IMR-90 (cell line): ENCODE measurements at regions not wholly inside any gene's neighbourhood (a gene's known extent, or its start where the extent isn't known, plus 50 kb on each side); places are given as distances from the start of the nearest gene placed in this dataset.

Source experiments
- ATAC-seq: fragments of 200-7000 bp; cut with Tn5 transposase; 2 replicates; pipeline ENCODE4 v1.9.1; 2020; ENCODE audit warnings: low read depth, mild to moderate bottlenecking, moderate library complexity
- BruUV-seq: library from RNA; stranded (reverse); fragments of 400-500 nt; replicated peaks from 2 replicates; lab custom pipeline; 2021; lab: Mats Ljungman, UMichigan
- CTCF ChIA-PET: fragments of 300-600 bp; formaldehyde crosslinking; extraction: SDS; loops from one replicate; lab custom pipeline; 2021; ENCODE audit warnings: antibody characterized with exemption; lab: Yijun Ruan, JAX
- POLR2A ChIA-PET: fragments of 300-600 bp; sonication (Branson Sonifier 250); formaldehyde crosslinking; loops from one replicate; lab custom pipeline; 2022; ENCODE audit warnings: antibody characterized with exemption; ENCODE audit not compliant: unreplicated experiment; lab: Charles Lee
- DNase-seq: peaks from one replicate; pipeline ENCODE4 v3.0.0; 2013
- H2AFZ ChIP-seq: replicated peaks from 2 replicates; pipeline ENCODE3; 2013; ENCODE audit warnings: low read length, mild to moderate bottlenecking; ENCODE audit not compliant: poor library complexity
- H2AK5ac ChIP-seq: 2 replicates; pipeline ENCODE4 v1.6.1; 2013; ENCODE audit warnings: low read depth, low read length, inconsistent platforms
- H2AK9ac ChIP-seq: replicated peaks from 2 replicates; pipeline ENCODE3; 2013; ENCODE audit warnings: mild to moderate bottlenecking, low read depth, low read length, moderate library complexity; ENCODE audit not compliant: poor library complexity
- H2BK120ac ChIP-seq: 2 replicates; pipeline ENCODE4 v1.6.1; 2013; ENCODE audit warnings: low read depth, low read length, inconsistent platforms
- H2BK15ac ChIP-seq: 3 replicates; pipeline ENCODE4 v1.6.1; 2013; ENCODE audit warnings: low read depth, low read length, inconsistent platforms
- H2BK20ac ChIP-seq: 2 replicates; pipeline ENCODE4 v1.6.1; 2013; ENCODE audit warnings: low read depth, mild to moderate bottlenecking, inconsistent platforms, low read length, moderate library complexity
- H2BK5ac ChIP-seq: 2 replicates; pipeline ENCODE4 v1.6.1; 2013; ENCODE audit warnings: mild to moderate bottlenecking, low read depth, low read length, inconsistent platforms; ENCODE audit not compliant: poor library complexity, severe bottlenecking
- H3K14ac ChIP-seq: replicated peaks from 2 replicates; pipeline ENCODE4 v1.6.1; 2013; ENCODE audit warnings: low read depth, low read length, inconsistent platforms
- H3K18ac ChIP-seq: 2 replicates; pipeline ENCODE4 v1.6.1; 2013; ENCODE audit warnings: low read depth, low read length, control low read depth
- H3K23ac ChIP-seq: 2 replicates; pipeline ENCODE4 v1.6.1; 2013; ENCODE audit warnings: low read depth, low read length, inconsistent platforms
- H3K27ac ChIP-seq: 2 replicates; pipeline ENCODE4 v1.5.1; 2013; ENCODE audit warnings: mild to moderate bottlenecking, control low read depth, low read length; ENCODE audit not compliant: insufficient read depth
- H3K27me3 ChIP-seq: 2 replicates; pipeline ENCODE4 v1.6.1; 2013; ENCODE audit warnings: low read length; ENCODE audit not compliant: control insufficient read depth, insufficient read depth
- H3K36me3 ChIP-seq: 2 replicates; pipeline ENCODE4 v1.6.1; 2013; ENCODE audit warnings: low read length, mixed read lengths; ENCODE audit not compliant: control insufficient read depth, insufficient read depth
- H3K4ac ChIP-seq: 2 replicates; pipeline ENCODE4 v1.6.1; 2013; ENCODE audit warnings: low read depth, low read length, inconsistent platforms
- H3K4me1 ChIP-seq: 2 replicates; pipeline ENCODE4 v1.6.1; 2013; ENCODE audit warnings: low read length, mixed read lengths; ENCODE audit not compliant: control insufficient read depth, insufficient read depth
- H3K4me2 ChIP-seq: 2 replicates; pipeline ENCODE4 v1.6.1; 2013; ENCODE audit warnings: low read depth, mild to moderate bottlenecking, control low read depth, low read length, moderate library complexity
- H3K4me3 ChIP-seq: 2 replicates; pipeline ENCODE4 v1.5.1; 2013; ENCODE audit warnings: low read depth, mild to moderate bottlenecking, control low read depth, low read length, moderate library complexity; ENCODE audit not compliant: insufficient read depth
- H3K56ac ChIP-seq: 2 replicates; pipeline ENCODE4 v1.6.1; 2013; ENCODE audit warnings: low read length, inconsistent platforms; ENCODE audit not compliant: insufficient read depth; ENCODE audit errors: extremely low read depth
- H3K79me1 ChIP-seq, 2 experiments: 2 replicates each; pipeline ENCODE4 v1.6.1; 2013; ENCODE audit warnings: low read length in 2 of 2, inconsistent platforms in 1 of 2, low read depth in 1 of 2
- H3K9ac ChIP-seq: 2 replicates; pipeline ENCODE4 v1.6.1; 2013; ENCODE audit warnings: low read depth, low read length, control low read depth
- H3K9me1 ChIP-seq: 2 replicates; pipeline ENCODE4 v1.6.1; 2013; ENCODE audit warnings: low read length, inconsistent platforms; ENCODE audit not compliant: insufficient read depth
- H3K9me3 ChIP-seq: 2 replicates; pipeline ENCODE4 v1.6.1; 2013; ENCODE audit warnings: low read length; ENCODE audit not compliant: control insufficient read depth, insufficient read depth
- H4K20me1 ChIP-seq: 2 replicates; pipeline ENCODE4 v1.6.1; 2013; ENCODE audit warnings: low read length, inconsistent platforms; ENCODE audit not compliant: insufficient read depth
- H4K5ac ChIP-seq: 2 replicates; pipeline ENCODE4 v1.6.1; 2013; ENCODE audit warnings: mild to moderate bottlenecking, low read depth, low read length, control low read depth
- H4K8ac ChIP-seq, 2 experiments: 2 replicates each; pipeline ENCODE4 v1.6.1; 2013; ENCODE audit warnings: low read depth in 2 of 2, low read length in 2 of 2, control low read depth in 1 of 2, inconsistent platforms in 1 of 2
- H4K91ac ChIP-seq: 2 replicates; pipeline ENCODE4 v1.6.1; 2013; ENCODE audit warnings: low read depth, low read length, inconsistent platforms; ENCODE audit not compliant: insufficient read depth
- BHLHE40 ChIP-seq: fragments of 150-350 bp; IDR thresholded peaks from 2 replicates; pipeline ENCODE4 v1.6.1; 2016; ENCODE audit warnings: mild to moderate bottlenecking, low read depth, low read length
- CEBPB ChIP-seq: IDR thresholded peaks from 2 replicates; pipeline ENCODE4 v1.6.1; 2012; ENCODE audit warnings: low read depth, low read length, improper control_type of control experiment
- FOS ChIP-seq: fragments of 150-350 bp; IDR thresholded peaks from 2 replicates; pipeline ENCODE4 v1.6.1; 2016; ENCODE audit warnings: low read depth, low read length
- MAFK ChIP-seq: IDR thresholded peaks from 2 replicates; pipeline ENCODE4 v1.6.1; 2012; ENCODE audit warnings: low read depth, low read length, improper control_type of control experiment
- NFE2L2 ChIP-seq: fragments of 150-350 bp; IDR thresholded peaks from 2 replicates; pipeline ENCODE4 v1.6.1; 2016; ENCODE audit warnings: low read depth, mild to moderate bottlenecking, low read length
- POLR2A ChIP-seq: IDR thresholded peaks from 2 replicates; pipeline ENCODE4 v1.6.1; 2012; ENCODE audit warnings: mild to moderate bottlenecking, low read depth, low read length
- RAD21 ChIP-seq: IDR thresholded peaks from 2 replicates; pipeline ENCODE4 v1.6.1; 2012; ENCODE audit warnings: low read length, improper control_type of control experiment
- RCOR1 ChIP-seq: IDR thresholded peaks from 2 replicates; pipeline ENCODE4 v1.6.1; 2012; ENCODE audit warnings: mild to moderate bottlenecking, low read length, improper control_type of control experiment; ENCODE audit not compliant: insufficient replicate concordance
- SMC3 ChIP-seq: fragments of 150-350 bp; IDR thresholded peaks from 2 replicates; pipeline ENCODE4 v1.6.1; 2016; ENCODE audit warnings: low read depth, mild to moderate bottlenecking, antibody characterized with exemption, low read length, moderate library complexity
- WGBS, 2 experiments: methylation state at CpG; one replicate each; pipeline versions ENCODE4 v1.1.5 to v1.1.7; 2013; ENCODE audit warnings: missing lambda C conversion rate in 2 of 2; ENCODE audit not compliant: insufficient read length in 1 of 2; ENCODE audit errors: extremely low coverage in 2 of 2; 5-methylcytosine and 5-hydroxymethylcytosine counted together
- dilution Hi-C: fragments of 300-500 bp; cut with HindIII; formaldehyde crosslinking; loops from one replicate; pipeline ENCODE4 v1.14.3; 2018; ENCODE audit warnings: low sequenced_read_pairs; ENCODE audit not compliant: unreplicated experiment
- in situ Hi-C: fragments of 300-500 bp; cut with MboI; formaldehyde crosslinking; loops from 3 replicates; pipeline ENCODE4 v1.14.3; 2019; ENCODE audit warnings: low sequenced_read_pairs, inconsistent platforms, mixed read lengths
- intact Hi-C: fragments of 100-400 bp; cut with micrococcal nuclease; formaldehyde crosslinking; loops from 2 replicates; pipeline ENCODE4 v1.10.0; 2022
- TF ChIP-seq, protein P1 (sequence below): fragments of 150-350 bp; IDR thresholded peaks from 2 replicates; pipeline ENCODE4 v1.6.1; 2017; ENCODE audit warnings: mild to moderate bottlenecking, antibody characterized with exemption, low read length, low read depth

DNA sequence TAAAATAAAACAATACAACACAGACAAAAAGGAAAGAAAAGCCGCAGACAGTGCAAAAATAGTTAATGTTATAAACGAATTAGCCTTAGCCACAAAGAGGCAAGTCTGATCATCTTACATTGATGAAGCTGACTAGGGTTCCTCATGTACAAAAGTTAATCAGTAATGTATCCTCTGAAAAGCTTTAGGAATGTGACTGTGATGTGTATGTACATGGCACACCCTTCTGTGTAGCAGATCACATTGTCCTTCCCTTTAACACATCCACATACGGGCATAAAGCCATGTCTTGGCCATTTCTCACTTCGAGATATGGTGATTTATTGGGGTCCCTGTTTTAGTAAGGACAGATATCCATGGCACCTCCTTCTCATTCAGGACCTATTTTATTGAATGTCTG lies 1327.5 kb upstream of the CDH8 start:
- in situ Hi-C loops: loop anchor here (25.0 kb wide), 2 partner anchors 1099 to 1749 kb away; partner anchors contain the start of gene CDH11
- dilution Hi-C loops: no loop called here
- H2BK120ac ChIP-seq: no peak overlapping the region

More for the DNA sequence above, 1327.5 kb upstream of the CDH8 start:
- Histone ChIP-seq H3K4me1 (no peaks in the 10 kb centered on the region), H2BK5ac (no peak overlapping the region), H3K56ac (no peak overlapping the region), H3K18ac (no peak overlapping the region), H3K27ac (no peak overlapping the region), H3K14ac (no peak overlapping the region), H2BK15ac (no peak overlapping the region), H4K91ac (no peak overlapping the region), H3K27me3 (no peaks in the 10 kb centered on the region), H3K79me1 (no peaks in the 10 kb centered on the region), H2AFZ (no peak overlapping the region), H2AK9ac (no peak overlapping the region), H3K36me3 (no peaks in the 10 kb centered on the region), H3K4me2 (no peak overlapping the region), H2AK5ac (no peak overlapping the region), H3K4me3 (no peak overlapping the region), H3K9me3 (no peaks in the 10 kb centered on the region), H3K4ac (no peak overlapping the region), H2BK20ac (no peak overlapping the region), H3K23ac (no peak overlapping the region), H4K8ac (no peak overlapping the region), H4K20me1 (no peaks in the 10 kb centered on the region), H4K5ac (no peak overlapping the region), H3K9me1 (no peaks in the 10 kb centered on the region), H3K9ac (no peak overlapping the region)
- CTCF ChIA-PET: interaction anchor here (1.1 kb wide), 1 partner anchor 1754 kb away, joined by 4 read pairs; no protein-coding TSS in a partner anchor
- intact Hi-C loops: loop anchor here (10.0 kb wide), 3 partner anchors 691 to 1611 kb away; no protein-coding TSS in a partner anchor
- POLR2A ChIA-PET: interaction anchor here (0.6 kb wide), 1 partner anchor 18 kb away, joined by 3 read pairs; no protein-coding TSS in a partner anchor
- TF ChIP-seq NFE2L2 (no peak), SMC3 (no peak), RCOR1 (no peak), MAFK (no peak), FOS (no peak), BHLHE40 (no peak), POLR2A (no peak), CEBPB (no peak), RAD21 (no peak)
- TF ChIP-seq, protein P1, sequence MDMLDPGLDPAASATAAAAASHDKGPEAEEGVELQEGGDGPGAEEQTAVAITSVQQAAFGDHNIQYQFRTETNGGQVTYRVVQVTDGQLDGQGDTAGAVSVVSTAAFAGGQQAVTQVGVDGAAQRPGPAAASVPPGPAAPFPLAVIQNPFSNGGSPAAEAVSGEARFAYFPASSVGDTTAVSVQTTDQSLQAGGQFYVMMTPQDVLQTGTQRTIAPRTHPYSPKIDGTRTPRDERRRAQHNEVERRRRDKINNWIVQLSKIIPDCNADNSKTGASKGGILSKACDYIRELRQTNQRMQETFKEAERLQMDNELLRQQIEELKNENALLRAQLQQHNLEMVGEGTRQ: no peak
- no peak for DNase-seq
- no peak for ATAC-seq
- no CpG with 5 or more reads among the region's 4 CpGs for WGBS, 2 experiments
- no TSS peak for BruUV-seq
